Memory B cell (primary cell): ENCODE measurements at regions not wholly inside any gene's neighbourhood (a gene's known extent, or its start where the extent isn't known, plus 50 kb on each side); places are given as distances from the start of the nearest gene placed in this dataset.

Experiments used
- ATAC-seq: fragments of 150-1000 bp; cut with Tn5 transposase; 2 replicates; pipeline ENCODE4 v1.10.0; 2021; ENCODE audit warnings: low read depth, mild to moderate bottlenecking, moderate library complexity
- DNase-seq, 2 donors: peaks; one replicate each; pipeline ENCODE4 v3.0.0; 2022; ENCODE audit warnings: low spot score in 2 of 2
- H3K27ac Mint-ChIP-seq: one replicate; pipeline ENCODE4 v1.8.0; 2022; ENCODE audit warnings: mild to moderate bottlenecking, moderate library complexity, mixed read lengths
- H3K27me3 Mint-ChIP-seq: one replicate; pipeline ENCODE4 v1.8.0; 2022; ENCODE audit warnings: mixed read lengths
- H3K36me3 Mint-ChIP-seq: one replicate; pipeline ENCODE4 v1.8.0; 2022; ENCODE audit warnings: mild to moderate bottlenecking, mixed read lengths
- H3K4me1 Mint-ChIP-seq: one replicate; pipeline ENCODE4 v1.8.0; 2022; ENCODE audit warnings: mixed read lengths
- H3K4me3 Mint-ChIP-seq: one replicate; pipeline ENCODE4 v1.8.0; 2022; ENCODE audit warnings: mild to moderate bottlenecking, moderate library complexity, mixed read lengths
- H3K9me3 Mint-ChIP-seq: one replicate; pipeline ENCODE4 v1.8.0; 2022; ENCODE audit warnings: mixed read lengths

DNA sequence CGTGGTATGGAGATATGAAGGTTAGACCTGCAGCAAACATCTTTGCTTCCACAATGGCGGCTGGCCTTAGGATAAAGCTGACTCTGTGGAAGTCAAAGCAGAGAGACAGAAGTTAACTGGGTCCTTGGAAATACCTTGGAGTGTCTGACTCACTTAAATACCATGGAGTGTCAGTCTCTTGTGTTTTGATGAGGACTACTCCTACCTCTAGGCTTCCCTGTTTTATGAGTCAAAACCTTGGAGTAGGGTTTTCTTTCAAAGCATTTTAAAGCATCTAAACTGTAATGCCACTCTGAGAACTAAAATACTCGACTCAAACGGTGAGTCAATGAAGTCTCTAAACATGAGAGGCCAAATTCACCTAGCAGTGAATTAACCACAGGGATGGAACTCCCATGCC is 329.1 kb downstream of the SAMD5 start:
- DNase-seq (no peak), ATAC-seq (no peak)
- Mint-ChIP-seq H3K36me3 (no peaks in the 10 kb centered on the region), H3K4me3 (no peak overlapping the region), H3K27ac (no peak overlapping the region), H3K4me1 (no peaks in the 10 kb centered on the region), H3K27me3 (peaks cover 2% of the 10 kb centered on the region), H3K9me3 (no peaks in the 10 kb centered on the region)

DNA sequence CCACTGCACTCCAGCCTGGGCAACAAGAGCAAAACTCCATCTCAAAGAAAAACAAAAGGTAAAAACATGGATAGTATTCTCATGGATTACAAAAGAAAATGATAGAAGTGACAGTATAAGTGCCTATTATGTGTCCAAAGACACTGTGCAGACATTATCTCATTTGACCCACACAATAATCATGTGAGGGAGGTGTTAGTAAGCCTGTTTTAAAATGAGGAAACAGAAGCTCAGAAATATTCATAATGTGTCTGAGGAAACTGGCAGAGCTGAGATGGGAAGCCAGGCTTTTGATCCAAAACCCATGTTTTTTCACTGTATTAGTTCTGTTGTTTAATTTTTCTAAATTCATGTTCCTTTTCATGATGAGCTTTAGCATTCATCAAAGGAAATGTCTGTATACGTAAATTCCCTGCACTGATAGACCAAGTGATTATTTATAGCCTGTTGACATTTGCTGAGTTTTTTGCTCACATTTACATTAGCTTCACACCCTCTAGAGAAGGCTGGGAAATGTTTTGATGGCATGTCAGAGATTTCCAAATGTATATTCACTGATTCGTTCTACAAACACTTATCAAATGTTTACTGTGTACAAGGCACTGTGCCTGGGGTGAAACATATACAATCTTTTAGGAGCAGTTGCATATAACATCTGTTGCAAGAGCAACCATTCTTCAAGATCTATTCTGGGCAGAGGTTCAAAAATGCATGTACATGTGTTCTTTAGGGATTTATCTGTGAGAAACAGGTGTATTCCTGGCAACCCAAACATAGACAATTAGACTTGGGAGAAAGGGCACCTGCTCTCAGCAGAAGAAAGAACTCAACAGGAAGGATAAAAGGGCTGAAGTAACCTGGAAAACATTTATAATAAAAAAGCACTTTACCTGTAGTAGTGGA is 331.5 kb downstream of the SAMD5 start:
- Mint-ChIP-seq H3K4me3 (no peak overlapping the region), H3K9me3 (peaks cover 3% of the 10 kb centered on the region), H3K4me1 (no peaks in the 10 kb centered on the region), H3K27me3 (peaks cover 2% of the 10 kb centered on the region), H3K36me3 (no peaks in the 10 kb centered on the region), H3K27ac (no peak overlapping the region)
- ATAC-seq: no peak
- DNase-seq: no peak

DNA sequence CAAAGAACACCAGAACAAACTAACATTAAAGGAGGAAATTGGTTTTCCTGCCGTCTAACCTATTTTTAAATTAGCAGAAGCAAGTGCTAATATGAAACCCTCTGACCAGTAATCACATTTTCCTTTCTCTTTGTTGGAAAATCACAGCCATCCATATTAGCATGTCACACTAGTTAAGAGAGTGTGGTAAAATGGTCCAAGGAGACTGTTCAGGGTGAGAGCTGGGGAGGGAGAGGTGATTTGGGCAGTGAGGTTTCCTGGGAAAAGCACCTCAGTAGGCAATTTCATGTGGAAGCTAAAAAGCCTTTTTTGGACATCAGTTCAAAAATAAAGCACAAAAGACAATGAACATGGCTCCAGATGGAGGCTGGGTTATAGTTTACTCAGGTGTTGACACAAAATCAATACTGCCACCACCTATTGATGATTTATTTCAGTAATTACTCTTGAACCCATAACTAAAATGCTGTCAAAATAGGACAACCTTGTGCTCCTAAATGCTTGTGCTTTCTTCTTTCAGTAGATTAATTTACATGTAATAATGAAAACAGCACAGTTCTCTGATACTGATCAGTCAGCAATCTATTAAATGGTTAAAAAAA is 333.2 kb downstream of the SAMD5 start:
- no peaks in the 10 kb centered on the region for H3K36me3 Mint-ChIP-seq
- no peak overlapping the region for H3K27ac Mint-ChIP-seq
- no peak for ATAC-seq
- DNase-seq: no peak
- peaks cover 3% of the 10 kb centered on the region for H3K9me3 Mint-ChIP-seq
- no peaks in the 10 kb centered on the region for H3K27me3 Mint-ChIP-seq
- H3K4me1 Mint-ChIP-seq: no peaks in the 10 kb centered on the region
- H3K4me3 Mint-ChIP-seq: no peak overlapping the region

DNA sequence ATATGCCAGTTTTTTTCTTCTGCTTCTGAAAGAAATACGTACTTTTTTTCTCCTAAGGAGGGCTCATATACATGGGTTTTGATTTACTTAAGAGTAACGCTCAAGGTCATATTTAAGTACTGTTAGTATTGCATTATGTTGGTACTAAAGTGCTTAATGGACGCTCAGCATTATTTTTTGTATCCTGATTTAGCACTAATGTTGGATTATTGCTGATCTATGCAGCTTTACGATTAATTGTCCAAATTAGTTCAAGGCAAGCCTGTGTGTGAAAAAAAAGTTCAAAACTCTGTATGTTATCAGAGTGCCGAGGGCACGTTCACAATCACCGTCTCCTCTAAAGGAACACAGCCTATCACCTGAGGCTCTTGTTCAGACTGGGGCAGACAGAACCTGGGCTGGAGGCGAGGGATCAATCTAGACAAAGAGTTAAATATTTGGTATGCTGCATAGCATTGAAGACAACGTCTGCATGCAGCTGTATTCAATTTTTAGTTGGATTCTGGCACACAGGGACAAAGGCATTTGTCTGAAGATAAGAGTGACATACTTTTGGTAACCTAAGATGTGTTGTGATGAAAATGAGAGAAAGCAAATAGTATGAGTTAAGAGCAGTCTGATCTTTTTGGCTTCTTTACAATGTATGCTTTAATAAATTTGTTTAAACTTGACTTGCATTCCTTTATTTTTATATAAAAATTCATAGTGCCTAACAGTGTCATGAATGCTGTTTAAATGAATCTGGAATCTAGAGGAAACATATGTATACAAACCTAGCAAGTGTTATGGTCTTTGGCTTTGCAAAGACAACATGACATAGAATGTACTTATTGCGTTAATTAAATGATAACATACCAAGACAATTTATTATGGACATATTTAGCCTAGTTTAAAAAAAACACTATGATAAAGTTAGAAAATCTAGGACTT is 341.2 kb downstream of the SAMD5 start:
- Mint-ChIP-seq H3K27ac (no peak overlapping the region), H3K9me3 (peaks cover under 1% of the 10 kb centered on the region), H3K36me3 (no peaks in the 10 kb centered on the region), H3K27me3 (no peaks in the 10 kb centered on the region), H3K4me1 (no peaks in the 10 kb centered on the region), H3K4me3 (no peak overlapping the region)
- ATAC-seq (no peak), DNase-seq (no peak)

DNA sequence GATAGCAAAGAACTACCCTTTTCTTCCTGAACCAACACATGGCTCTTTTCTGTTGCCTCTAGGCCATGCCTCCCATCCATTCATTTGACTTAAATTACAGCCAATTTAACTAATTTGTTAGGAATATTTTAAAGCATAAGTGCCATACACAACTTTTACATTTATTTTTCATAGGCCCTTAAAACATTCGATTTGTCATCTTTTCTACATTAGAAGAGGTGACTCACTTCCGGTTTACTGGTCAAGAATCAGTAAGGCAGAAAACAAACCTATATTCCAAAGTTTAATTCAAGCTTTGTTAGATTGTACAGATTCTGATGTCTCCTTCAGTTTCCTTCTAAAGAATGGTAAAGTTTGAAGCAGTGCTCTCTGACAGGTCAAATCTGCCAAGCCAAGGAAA is 344.3 kb downstream of the SAMD5 start:
- no peak overlapping the region for H3K4me3 Mint-ChIP-seq
- no peak for ATAC-seq
- no peaks in the 10 kb centered on the region for H3K9me3 Mint-ChIP-seq
- no peak overlapping the region for H3K27ac Mint-ChIP-seq
- H3K27me3 Mint-ChIP-seq: no peaks in the 10 kb centered on the region
- DNase-seq: no peak
- H3K4me1 Mint-ChIP-seq: no peaks in the 10 kb centered on the region
- H3K36me3 Mint-ChIP-seq: no peaks in the 10 kb centered on the region

DNA sequence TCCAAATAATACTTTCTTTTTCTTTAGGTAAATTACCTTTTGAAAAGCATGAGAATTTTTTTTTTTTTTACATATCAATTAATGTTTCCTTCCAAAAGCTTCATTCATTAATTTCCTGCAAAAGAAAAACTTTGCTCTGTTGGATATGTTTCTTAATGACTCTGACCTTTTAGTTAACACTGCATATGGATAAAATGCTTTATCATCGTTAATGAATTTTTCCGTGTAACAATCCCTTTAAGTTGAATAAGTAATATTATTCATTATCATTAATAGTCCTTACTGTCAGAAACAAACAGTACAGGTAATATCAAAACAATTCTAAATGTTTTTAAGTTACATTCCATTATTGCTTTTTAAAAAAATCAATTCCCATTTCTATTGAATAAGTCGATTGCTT is 345.1 kb downstream of the SAMD5 start:
- DNase-seq (no peak), ATAC-seq (no peak)
- Mint-ChIP-seq H3K4me3 (no peak overlapping the region), H3K27ac (no peak overlapping the region), H3K4me1 (no peaks in the 10 kb centered on the region), H3K9me3 (no peaks in the 10 kb centered on the region), H3K27me3 (no peaks in the 10 kb centered on the region), H3K36me3 (no peaks in the 10 kb centered on the region)

DNA sequence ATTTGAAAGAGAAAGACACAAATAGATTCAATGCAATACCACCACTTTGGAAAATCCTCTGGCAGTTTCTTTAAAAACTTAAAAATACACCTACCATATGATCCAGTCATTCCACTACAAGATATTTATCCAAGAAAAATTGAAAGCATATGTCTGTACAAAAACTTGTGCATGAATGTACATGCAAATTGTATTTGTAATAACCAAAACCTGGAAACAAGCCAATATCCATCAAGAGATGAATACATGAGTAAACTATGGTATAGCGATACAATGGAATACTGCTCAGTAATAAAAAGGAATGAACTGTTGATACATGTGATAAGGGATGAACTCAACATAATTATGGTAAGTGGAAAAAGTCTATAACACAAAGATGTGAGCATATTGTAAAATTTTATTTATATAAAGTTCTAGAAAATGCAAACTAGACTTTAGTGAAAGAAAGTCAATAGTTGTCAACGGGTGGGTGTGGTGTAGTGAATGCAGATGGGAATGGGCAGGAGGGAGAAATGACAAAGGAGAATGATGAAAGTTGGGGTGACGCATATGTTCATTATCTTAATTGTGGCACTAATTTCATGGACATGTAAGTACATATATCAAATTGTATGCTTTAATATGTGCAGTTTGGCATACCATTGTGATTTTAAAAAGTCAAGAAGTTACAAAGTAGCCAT is 347.5 kb downstream of the SAMD5 start:
- Mint-ChIP-seq H3K27ac (no peak overlapping the region), H3K27me3 (no peaks in the 10 kb centered on the region), H3K4me3 (no peak overlapping the region), H3K4me1 (no peaks in the 10 kb centered on the region), H3K36me3 (no peaks in the 10 kb centered on the region), H3K9me3 (no peaks in the 10 kb centered on the region)
- DNase-seq (no peak), ATAC-seq (no peak)

DNA sequence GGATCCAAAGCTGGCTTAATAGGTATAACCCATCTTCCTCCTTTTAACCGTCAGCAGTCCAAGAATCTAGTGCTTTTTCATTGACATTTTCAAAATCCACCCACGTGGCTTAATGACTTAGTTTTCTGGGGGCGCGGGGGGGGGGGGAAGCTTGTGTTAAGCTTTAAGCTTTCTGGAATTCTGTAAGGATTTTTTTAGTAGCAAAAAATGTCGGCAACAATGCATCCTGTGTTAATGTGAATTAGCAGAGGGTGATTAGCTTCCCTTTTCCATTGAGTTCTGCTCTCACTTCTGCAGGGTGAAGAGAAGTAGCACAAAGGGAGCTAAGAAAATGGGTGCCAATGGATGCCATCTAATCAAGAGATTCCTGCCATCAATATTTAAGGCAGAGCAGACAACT is 348.2 kb downstream of the SAMD5 start:
- no peaks in the 10 kb centered on the region for H3K27me3 Mint-ChIP-seq
- no peak for ATAC-seq

DNA sequence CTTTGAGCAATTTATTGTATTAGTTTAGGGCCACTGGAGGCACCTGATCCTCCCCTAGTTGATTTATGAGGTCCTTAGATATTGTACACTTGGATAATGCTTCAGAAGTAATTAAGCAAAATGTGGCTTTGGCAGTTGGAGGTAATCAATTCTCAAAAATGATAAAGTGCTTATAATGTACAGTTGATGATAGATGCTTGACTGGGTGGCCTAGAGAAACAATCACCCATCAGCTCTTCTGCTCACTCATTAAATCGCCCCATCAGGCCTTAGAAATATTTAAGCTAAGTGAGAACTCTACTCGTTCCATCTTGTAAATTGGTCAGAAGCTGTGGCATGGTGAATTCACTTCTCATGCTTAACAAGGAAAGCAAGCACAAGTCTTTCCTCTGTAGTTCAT is 349.9 kb downstream of the SAMD5 start:
- no peaks in the 10 kb centered on the region for H3K27me3 Mint-ChIP-seq
- H3K4me1 Mint-ChIP-seq: no peaks in the 10 kb centered on the region
- ATAC-seq: no peak
- no peaks in the 10 kb centered on the region for H3K36me3 Mint-ChIP-seq
- DNase-seq: no peak
- no peaks in the 10 kb centered on the region for H3K9me3 Mint-ChIP-seq
- no peak overlapping the region for H3K27ac Mint-ChIP-seq
- no peak overlapping the region for H3K4me3 Mint-ChIP-seq

More for the DNA sequence above, 348.2 kb downstream of the SAMD5 start:
- Mint-ChIP-seq H3K4me1 (no peaks in the 10 kb centered on the region), H3K9me3 (no peaks in the 10 kb centered on the region), H3K27ac (no peak overlapping the region), H3K4me3 (no peak overlapping the region), H3K36me3 (no peaks in the 10 kb centered on the region)
- no peak for DNase-seq

DNA sequence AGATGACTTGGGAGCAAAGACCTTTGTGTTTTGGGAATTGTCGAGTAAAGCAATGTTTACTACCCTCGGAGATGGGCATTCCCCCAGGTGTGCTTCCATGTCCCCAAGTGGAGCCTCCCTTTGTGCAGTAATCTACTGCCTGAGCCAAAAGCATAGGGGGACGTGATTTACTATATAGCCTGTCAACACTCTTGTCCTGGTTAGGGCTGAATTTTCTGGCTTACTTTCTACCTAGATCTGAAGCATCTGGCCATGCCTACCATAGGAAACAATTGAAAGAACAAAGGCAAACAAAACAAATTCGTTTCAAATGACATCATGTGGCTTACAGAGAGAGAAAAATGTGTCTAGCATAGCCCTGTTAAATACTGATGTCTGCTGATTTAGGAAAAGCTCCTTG is 350.6 kb downstream of the SAMD5 start:
- ATAC-seq (no peak), DNase-seq (no peak)
- no peaks in the 10 kb centered on the region for H3K9me3 Mint-ChIP-seq
- H3K4me3 Mint-ChIP-seq: no peak overlapping the region
- H3K27me3 Mint-ChIP-seq: no peaks in the 10 kb centered on the region
- no peaks in the 10 kb centered on the region for H3K36me3 Mint-ChIP-seq
- no peaks in the 10 kb centered on the region for H3K4me1 Mint-ChIP-seq
- no peak overlapping the region for H3K27ac Mint-ChIP-seq

DNA sequence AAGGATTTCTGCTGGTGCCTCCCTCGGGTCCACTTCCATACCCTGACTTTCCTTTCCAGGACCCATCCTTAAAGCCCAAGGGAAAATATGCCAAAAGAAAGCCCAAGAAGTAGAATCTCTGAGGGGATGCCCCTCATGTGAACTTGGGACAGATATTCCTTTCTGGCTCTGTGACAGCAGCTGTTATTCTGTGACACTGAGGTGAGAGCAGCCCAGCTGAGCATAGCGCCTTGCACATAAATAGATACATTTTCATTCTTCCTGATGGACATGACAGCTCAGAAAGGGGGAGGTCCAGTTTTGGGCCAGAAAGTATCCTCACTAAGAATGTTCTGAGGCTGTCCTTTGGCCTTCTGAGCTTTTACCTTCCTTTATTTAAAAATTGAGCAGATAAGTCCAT is 353.2 kb downstream of the SAMD5 start:
- Mint-ChIP-seq H3K4me3 (no peak overlapping the region), H3K27ac (no peak overlapping the region)
- no peak for ATAC-seq

DNA sequence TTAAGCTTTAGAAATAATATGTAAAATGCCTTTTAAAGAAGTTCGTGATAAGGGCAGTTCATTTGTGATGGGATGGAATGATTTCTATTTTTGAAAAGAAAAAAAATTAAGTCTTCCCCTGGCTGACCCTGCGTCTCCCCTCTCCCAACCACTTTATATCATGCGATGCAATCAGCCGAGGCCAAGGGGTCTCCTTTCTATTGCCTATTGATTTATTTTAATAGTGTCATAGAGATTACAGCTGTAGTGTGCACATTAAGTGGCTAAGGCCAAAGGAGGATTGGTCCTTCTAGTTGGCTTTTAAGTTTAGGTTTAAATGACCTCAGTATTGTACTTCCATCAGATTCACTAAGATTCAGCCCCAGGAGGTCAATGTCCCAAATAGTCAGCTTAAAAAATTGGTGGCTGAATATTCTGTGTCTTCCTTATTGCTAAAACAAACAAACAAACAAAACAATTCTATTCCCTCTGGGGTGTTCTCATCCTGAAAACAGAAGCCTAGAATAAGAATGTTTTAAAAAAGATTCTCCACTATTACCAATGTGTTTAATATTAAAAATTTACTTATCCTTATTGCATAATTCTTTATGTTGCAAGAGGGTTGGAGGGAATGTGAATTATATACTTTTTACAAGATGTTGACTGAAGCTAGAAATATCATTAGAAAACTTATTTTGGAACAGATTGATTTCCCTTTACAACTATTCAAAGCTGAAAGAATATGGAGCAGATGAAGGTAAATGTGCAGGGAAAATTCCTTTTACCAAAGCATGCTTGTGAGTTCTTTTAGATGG is 359.1 kb downstream of the SAMD5 start:
- H3K27ac Mint-ChIP-seq: no peak overlapping the region
- H3K36me3 Mint-ChIP-seq: no peaks in the 10 kb centered on the region
- H3K9me3 Mint-ChIP-seq: no peaks in the 10 kb centered on the region
- no peaks in the 10 kb centered on the region for H3K27me3 Mint-ChIP-seq
- no peaks in the 10 kb centered on the region for H3K4me1 Mint-ChIP-seq
- H3K4me3 Mint-ChIP-seq: no peak overlapping the region
- no peak for ATAC-seq
- no peak for DNase-seq

More for the DNA sequence above, 353.2 kb downstream of the SAMD5 start:
- Mint-ChIP-seq H3K9me3 (no peaks in the 10 kb centered on the region), H3K4me1 (no peaks in the 10 kb centered on the region), H3K36me3 (no peaks in the 10 kb centered on the region), H3K27me3 (no peaks in the 10 kb centered on the region)
- no peak for DNase-seq
